ENCODE measurements at regions not wholly inside any gene's neighbourhood (a gene's known extent, or its start where the extent isn't known, plus 50 kb on each side); places are given as distances from the start of the nearest gene placed in this dataset.

GRCh38 chr2:3115301-3116042 is 262.1 kb downstream of the EIPR1 start:
- no peak overlapping the region for H3K4me3 ChIP-seq (ENCODE audit: low read length)
- WGBS (ENCODE audit: insufficient coverage) = 84% methylated on average over 8 of the region's 13 CpGs

DNA sequence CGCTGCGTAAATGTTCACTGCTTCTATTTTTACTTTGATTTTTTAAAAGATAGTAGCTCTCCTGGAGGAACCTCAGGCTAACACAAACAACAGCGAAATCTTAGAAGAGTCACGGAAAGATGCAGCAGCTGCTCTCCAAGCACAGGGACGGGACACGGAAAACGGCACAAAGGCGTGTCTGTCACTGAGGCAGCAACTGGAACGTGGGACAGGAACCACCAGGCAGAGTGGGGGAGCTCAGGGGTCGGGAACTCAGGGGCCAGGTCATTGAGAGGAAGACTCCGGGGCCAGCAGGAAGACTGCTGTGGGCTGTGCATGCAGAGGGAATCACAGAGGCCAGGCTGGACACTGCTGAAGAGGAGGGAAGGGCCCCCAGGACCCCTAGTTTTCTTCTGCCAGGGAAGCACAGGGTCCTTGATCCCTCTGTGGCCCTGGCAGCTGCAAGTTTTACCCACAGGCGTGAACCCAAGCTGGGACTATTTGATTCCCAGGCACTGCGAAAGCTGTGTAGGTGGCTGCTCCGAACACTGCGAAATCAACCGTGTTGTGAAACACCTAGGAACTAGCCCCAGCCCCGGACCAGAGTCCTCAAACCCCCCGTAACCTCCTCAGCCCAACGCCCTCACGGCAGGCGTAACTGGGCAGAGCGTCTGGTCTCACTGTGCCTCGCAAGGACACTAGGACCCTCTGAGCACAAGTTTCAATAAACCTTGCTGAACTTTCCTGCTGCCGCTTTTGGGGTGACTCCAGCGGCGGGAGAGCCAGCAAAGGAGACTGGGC is 263.0 kb downstream of the EIPR1 start:
- H3K4me3 ChIP-seq (ENCODE audit: low read length) = no peak overlapping the region
- no peak overlapping the region for H3K27ac ChIP-seq (ENCODE audit: low read length)
- no peaks in the 10 kb centered on the region for H3K27me3 ChIP-seq (ENCODE audit: control insufficient read depth, insufficient read depth, low read length)
- no peaks in the 10 kb centered on the region for H3K36me3 ChIP-seq (ENCODE audit: control insufficient read depth, insufficient read depth, low read length)
- H3K9me3 ChIP-seq (replicated peaks; ENCODE audit: control insufficient read depth, low read depth, low read length) = no peaks in the 10 kb centered on the region
- H3K4me1 ChIP-seq (ENCODE audit: control insufficient read depth, insufficient read depth, low read length) = peaks cover 11% of the 10 kb centered on the region
- no peak for DNase-seq
- 78% methylated on average over 24 of the region's 26 CpGs for WGBS (ENCODE audit: insufficient coverage)

More at GRCh38 chr2:3115301-3116042, 262.1 kb downstream of the EIPR1 start:
- Histone ChIP-seq H3K9me3 (replicated peaks; ENCODE audit: control insufficient read depth, low read depth, low read length) (no peaks in the 10 kb centered on the region), H3K27me3 (ENCODE audit: control insufficient read depth, insufficient read depth, low read length) (no peaks in the 10 kb centered on the region), H3K27ac (ENCODE audit: low read length) (no peak overlapping the region), H3K36me3 (ENCODE audit: control insufficient read depth, insufficient read depth, low read length) (no peaks in the 10 kb centered on the region), H3K4me1 (ENCODE audit: control insufficient read depth, insufficient read depth, low read length) (peaks cover 11% of the 10 kb centered on the region)
- DNase-seq = no peak

- Histone ChIP-seq H3K27me3 (ENCODE audit: control insufficient read depth, insufficient read depth, low read length) (no peaks in the 10 kb centered on the region), H3K4me1 (ENCODE audit: control insufficient read depth, insufficient read depth, low read length) (peaks cover 11% of the 10 kb centered on the region), H3K4me3 (ENCODE audit: low read length) (no peak overlapping the region), H3K36me3 (ENCODE audit: control insufficient read depth, insufficient read depth, low read length) (no peaks in the 10 kb centered on the region), H3K27ac (ENCODE audit: low read length) (no peak overlapping the region), H3K9me3 (replicated peaks; ENCODE audit: control insufficient read depth, low read depth, low read length) (no peaks in the 10 kb centered on the region)
- 30% methylated on average over 4 of the region's 6 CpGs for WGBS (ENCODE audit: insufficient coverage)
- DNase-seq = no peak
Observed at GRCh38 chr2:3113769-3114168, 263.8 kb downstream of the EIPR1 start.

DNA sequence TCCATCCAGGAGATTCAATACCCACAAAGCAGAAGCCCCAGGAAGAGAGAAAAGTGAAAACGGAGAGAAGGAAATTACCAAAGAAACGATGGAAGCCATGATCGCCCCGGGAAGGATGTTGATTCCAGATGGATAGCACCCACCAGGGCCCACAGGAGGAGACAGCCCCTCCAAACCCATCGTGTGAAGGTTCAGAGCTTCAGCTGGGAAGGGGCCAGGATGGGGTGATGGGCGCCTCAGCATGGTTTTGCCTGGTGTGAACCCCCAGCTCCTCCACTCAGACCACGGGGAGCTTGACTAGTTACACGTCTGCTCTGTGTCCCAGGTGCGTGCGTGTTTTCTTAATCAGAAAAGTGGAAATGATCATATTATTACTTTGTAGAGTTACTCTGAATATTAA is 264.5 kb downstream of the EIPR1 start:
- 55% methylated on average over 4 of the region's 10 CpGs for whole genome bisulfite sequencing (ENCODE audit: insufficient coverage)
- Histone ChIP-seq H3K27ac (ENCODE audit: low read length) (no peak overlapping the region), H3K27me3 (ENCODE audit: control insufficient read depth, insufficient read depth, low read length) (no peaks in the 10 kb centered on the region), H3K4me1 (ENCODE audit: control insufficient read depth, insufficient read depth, low read length) (peaks cover 11% of the 10 kb centered on the region), H3K9me3 (replicated peaks; ENCODE audit: control insufficient read depth, low read depth, low read length) (no peaks in the 10 kb centered on the region), H3K4me3 (ENCODE audit: low read length) (no peak overlapping the region), H3K36me3 (ENCODE audit: control insufficient read depth, insufficient read depth, low read length) (no peaks in the 10 kb centered on the region)
- DNase-seq = no peak

- Histone ChIP-seq H3K27ac (ENCODE audit: low read length) (no peak overlapping the region), H3K4me1 (ENCODE audit: control insufficient read depth, insufficient read depth, low read length) (peaks cover 11% of the 10 kb centered on the region), H3K36me3 (ENCODE audit: control insufficient read depth, insufficient read depth, low read length) (no peaks in the 10 kb centered on the region), H3K27me3 (ENCODE audit: control insufficient read depth, insufficient read depth, low read length) (no peaks in the 10 kb centered on the region), H3K4me3 (ENCODE audit: low read length) (no peak overlapping the region), H3K9me3 (replicated peaks; ENCODE audit: control insufficient read depth, low read depth, low read length) (no peaks in the 10 kb centered on the region)
- no peak for DNase-seq
- 80% methylated on average over 3 of the region's 10 CpGs for WGBS (ENCODE audit: insufficient coverage)
Observed at GRCh38 chr2:3112553-3112952, 265.1 kb downstream of the EIPR1 start.

- 80% methylated on average over 5 of the region's 6 CpGs for WGBS (ENCODE audit: insufficient coverage)
- Histone ChIP-seq H3K36me3 (ENCODE audit: control insufficient read depth, insufficient read depth, low read length) (no peaks in the 10 kb centered on the region), H3K9me3 (replicated peaks; ENCODE audit: control insufficient read depth, low read depth, low read length) (no peaks in the 10 kb centered on the region), H3K27me3 (ENCODE audit: control insufficient read depth, insufficient read depth, low read length) (no peaks in the 10 kb centered on the region), H3K4me1 (ENCODE audit: control insufficient read depth, insufficient read depth, low read length) (peaks cover 11% of the 10 kb centered on the region), H3K4me3 (ENCODE audit: low read length) (no peak overlapping the region), H3K27ac (ENCODE audit: low read length) (no peak overlapping the region)
- DNase-seq = no peak
Observed at GRCh38 chr2:3112131-3112530, 265.5 kb downstream of the EIPR1 start.

DNA sequence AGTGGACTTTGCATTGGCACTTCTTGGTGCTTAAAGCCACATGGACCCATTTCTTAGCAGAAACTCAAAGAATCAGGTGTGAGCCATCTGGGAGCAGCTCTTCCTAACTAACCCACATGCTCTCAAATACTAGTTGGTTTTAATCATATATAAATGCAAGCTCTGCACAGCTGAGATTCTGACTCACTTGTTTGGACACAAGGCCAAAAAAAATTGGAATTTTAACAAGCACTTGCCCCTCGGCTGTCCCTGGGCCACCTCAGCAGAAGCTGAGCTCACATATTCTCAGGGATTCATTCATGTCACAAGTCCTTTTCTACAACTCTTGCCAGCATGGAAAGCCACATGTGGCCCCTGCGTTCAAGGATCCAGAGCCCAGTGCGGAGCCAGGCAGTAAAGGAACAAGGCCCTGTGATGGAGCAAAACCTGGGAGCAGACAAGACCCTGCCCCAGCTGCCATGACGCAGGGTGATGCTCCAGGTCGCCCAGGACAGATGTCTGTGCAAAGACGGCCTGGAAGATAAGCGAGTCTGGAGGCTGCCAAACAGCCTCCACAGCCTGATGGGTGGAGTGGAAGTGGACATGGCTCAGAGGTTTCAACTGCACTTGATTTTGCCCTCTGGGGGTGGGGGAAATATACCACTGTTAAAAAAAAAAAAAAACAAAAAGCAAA is 266.5 kb downstream of the EIPR1 start:
- Histone ChIP-seq H3K4me1 (ENCODE audit: control insufficient read depth, insufficient read depth, low read length) (peaks cover 11% of the 10 kb centered on the region), H3K4me3 (ENCODE audit: low read length) (no peak overlapping the region), H3K27ac (ENCODE audit: low read length) (no peak overlapping the region), H3K27me3 (ENCODE audit: control insufficient read depth, insufficient read depth, low read length) (no peaks in the 10 kb centered on the region), H3K36me3 (ENCODE audit: control insufficient read depth, insufficient read depth, low read length) (no peaks in the 10 kb centered on the region), H3K9me3 (replicated peaks; ENCODE audit: control insufficient read depth, low read depth, low read length) (no peaks in the 10 kb centered on the region)
- DNase-seq = no peak
- WGBS (ENCODE audit: insufficient coverage) = 78% methylated on average over 6 of the region's 7 CpGs

DNA sequence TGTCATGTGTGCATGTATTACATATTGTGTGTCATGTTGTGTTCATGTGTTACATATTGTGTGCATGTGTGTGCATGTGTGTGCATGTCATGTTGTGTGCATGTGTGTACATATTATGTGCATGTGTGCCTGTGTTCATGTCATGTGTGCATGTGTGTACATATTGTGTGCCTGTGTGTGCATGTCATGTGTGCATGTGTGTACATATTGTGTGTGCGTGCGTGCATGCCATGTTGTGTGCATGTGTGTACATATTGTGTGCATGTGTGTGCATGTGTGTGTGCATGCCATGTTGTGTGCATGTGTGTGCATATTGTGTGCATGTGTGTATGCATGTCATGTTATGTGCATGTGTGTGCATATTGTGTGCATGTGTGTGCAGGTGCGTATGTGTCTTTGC is 267.1 kb downstream of the EIPR1 start:
- Histone ChIP-seq H3K4me1 (ENCODE audit: control insufficient read depth, insufficient read depth, low read length) (peaks cover 11% of the 10 kb centered on the region), H3K27ac (ENCODE audit: low read length) (no peak overlapping the region), H3K36me3 (ENCODE audit: control insufficient read depth, insufficient read depth, low read length) (no peaks in the 10 kb centered on the region), H3K9me3 (replicated peaks; ENCODE audit: control insufficient read depth, low read depth, low read length) (no peaks in the 10 kb centered on the region), H3K4me3 (ENCODE audit: low read length) (no peak overlapping the region), H3K27me3 (ENCODE audit: control insufficient read depth, insufficient read depth, low read length) (no peaks in the 10 kb centered on the region)
- DNase-seq = no peak
- 100% methylated on average over 2 of the region's 3 CpGs for whole genome bisulfite sequencing (ENCODE audit: insufficient coverage)

GRCh38 chr2:3108710-3109702 is 268.6 kb downstream of the EIPR1 start:
- DNase-seq = no peak
- no peaks in the 10 kb centered on the region for H3K36me3 ChIP-seq (ENCODE audit: control insufficient read depth, insufficient read depth, low read length)
- no peak overlapping the region for H3K27ac ChIP-seq (ENCODE audit: low read length)
- peaks cover 3% of the 10 kb centered on the region for H3K4me1 ChIP-seq (ENCODE audit: control insufficient read depth, insufficient read depth, low read length)
- no peaks in the 10 kb centered on the region for H3K27me3 ChIP-seq (ENCODE audit: control insufficient read depth, insufficient read depth, low read length)
- H3K4me3 ChIP-seq (ENCODE audit: low read length) = no peak overlapping the region
- 89% methylated on average over 28 of the region's 29 CpGs for WGBS (ENCODE audit: insufficient coverage)
- no peaks in the 10 kb centered on the region for H3K9me3 ChIP-seq (replicated peaks; ENCODE audit: control insufficient read depth, low read depth, low read length)

All from muscle of leg (tissue), 3 donors.